HL-60 (cell line): ENCODE measurements at regions not wholly inside any gene's neighbourhood (a gene's known extent, or its start where the extent isn't known, plus 50 kb on each side); places are given as distances from the start of the nearest gene placed in this dataset.

Experiments
- DNase-seq, 2 experiments: peaks; one replicate each; pipeline ENCODE4 v3.0.0-alpha.2; 2010 to 2020; ENCODE audit warnings: low read depth in 1 of 2, low spot score in 1 of 2
- H3K27ac ChIP-seq: fragments of 250-450 bp; sonication (Bioruptor Pico); replicated peaks from 2 replicates; pipeline ENCODE4 v1.5.1; 2020; ENCODE audit warnings: mild to moderate bottlenecking, moderate library complexity
- H3K27me3 ChIP-seq: fragments of 250-450 bp; sonication (Bioruptor Pico); 2 replicates; pipeline ENCODE4 v1.5.1; 2021; ENCODE audit warnings: mild to moderate bottlenecking, moderate library complexity; ENCODE audit not compliant: insufficient read depth, poor library complexity, severe bottlenecking
- H3K4me3 ChIP-seq: replicated peaks from 2 replicates; pipeline ENCODE4 v1.5.1; 2011; ENCODE audit warnings: mild to moderate bottlenecking, control low read depth, low read length; ENCODE audit not compliant: insufficient read depth
- GABPA ChIP-seq: IDR thresholded peaks from 2 replicates; pipeline ENCODE4 v1.6.1; 2012; ENCODE audit warnings: low read depth
- POLR2AphosphoS5 ChIP-seq: IDR thresholded peaks from 2 replicates; pipeline ENCODE4 v1.6.1; 2012; ENCODE audit warnings: low read depth
- SPI1 ChIP-seq: IDR thresholded peaks from 2 replicates; pipeline ENCODE4 v1.6.1; 2012; ENCODE audit warnings: low read depth, mild to moderate bottlenecking, borderline replicate concordance
- TF ChIP-seq, protein P1 (sequence below): IDR thresholded peaks from one replicate; pipeline ENCODE4 v1.5.1; 2011; ENCODE audit warnings: low read length, control low read depth, inconsistent platforms; ENCODE audit not compliant: insufficient read depth
- TF ChIP-seq, protein P2 (sequence below): IDR thresholded peaks from 2 replicates; pipeline ENCODE4 v1.6.1; 2012; ENCODE audit warnings: low read depth; ENCODE audit not compliant: insufficient replicate concordance

- H3K27ac ChIP-seq, result no peak overlapping the region
- no peak overlapping the region for H3K4me3 ChIP-seq
- H3K27me3 ChIP-seq, result no peaks in the 10 kb centered on the region
- no peak for TF ChIP-seq POLR2AphosphoS5
- no peak for TF ChIP-seq SPI1
- TF ChIP-seq, protein P1, sequence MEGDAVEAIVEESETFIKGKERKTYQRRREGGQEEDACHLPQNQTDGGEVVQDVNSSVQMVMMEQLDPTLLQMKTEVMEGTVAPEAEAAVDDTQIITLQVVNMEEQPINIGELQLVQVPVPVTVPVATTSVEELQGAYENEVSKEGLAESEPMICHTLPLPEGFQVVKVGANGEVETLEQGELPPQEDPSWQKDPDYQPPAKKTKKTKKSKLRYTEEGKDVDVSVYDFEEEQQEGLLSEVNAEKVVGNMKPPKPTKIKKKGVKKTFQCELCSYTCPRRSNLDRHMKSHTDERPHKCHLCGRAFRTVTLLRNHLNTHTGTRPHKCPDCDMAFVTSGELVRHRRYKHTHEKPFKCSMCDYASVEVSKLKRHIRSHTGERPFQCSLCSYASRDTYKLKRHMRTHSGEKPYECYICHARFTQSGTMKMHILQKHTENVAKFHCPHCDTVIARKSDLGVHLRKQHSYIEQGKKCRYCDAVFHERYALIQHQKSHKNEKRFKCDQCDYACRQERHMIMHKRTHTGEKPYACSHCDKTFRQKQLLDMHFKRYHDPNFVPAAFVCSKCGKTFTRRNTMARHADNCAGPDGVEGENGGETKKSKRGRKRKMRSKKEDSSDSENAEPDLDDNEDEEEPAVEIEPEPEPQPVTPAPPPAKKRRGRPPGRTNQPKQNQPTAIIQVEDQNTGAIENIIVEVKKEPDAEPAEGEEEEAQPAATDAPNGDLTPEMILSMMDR, result no peak
- TF ChIP-seq, protein P2, sequence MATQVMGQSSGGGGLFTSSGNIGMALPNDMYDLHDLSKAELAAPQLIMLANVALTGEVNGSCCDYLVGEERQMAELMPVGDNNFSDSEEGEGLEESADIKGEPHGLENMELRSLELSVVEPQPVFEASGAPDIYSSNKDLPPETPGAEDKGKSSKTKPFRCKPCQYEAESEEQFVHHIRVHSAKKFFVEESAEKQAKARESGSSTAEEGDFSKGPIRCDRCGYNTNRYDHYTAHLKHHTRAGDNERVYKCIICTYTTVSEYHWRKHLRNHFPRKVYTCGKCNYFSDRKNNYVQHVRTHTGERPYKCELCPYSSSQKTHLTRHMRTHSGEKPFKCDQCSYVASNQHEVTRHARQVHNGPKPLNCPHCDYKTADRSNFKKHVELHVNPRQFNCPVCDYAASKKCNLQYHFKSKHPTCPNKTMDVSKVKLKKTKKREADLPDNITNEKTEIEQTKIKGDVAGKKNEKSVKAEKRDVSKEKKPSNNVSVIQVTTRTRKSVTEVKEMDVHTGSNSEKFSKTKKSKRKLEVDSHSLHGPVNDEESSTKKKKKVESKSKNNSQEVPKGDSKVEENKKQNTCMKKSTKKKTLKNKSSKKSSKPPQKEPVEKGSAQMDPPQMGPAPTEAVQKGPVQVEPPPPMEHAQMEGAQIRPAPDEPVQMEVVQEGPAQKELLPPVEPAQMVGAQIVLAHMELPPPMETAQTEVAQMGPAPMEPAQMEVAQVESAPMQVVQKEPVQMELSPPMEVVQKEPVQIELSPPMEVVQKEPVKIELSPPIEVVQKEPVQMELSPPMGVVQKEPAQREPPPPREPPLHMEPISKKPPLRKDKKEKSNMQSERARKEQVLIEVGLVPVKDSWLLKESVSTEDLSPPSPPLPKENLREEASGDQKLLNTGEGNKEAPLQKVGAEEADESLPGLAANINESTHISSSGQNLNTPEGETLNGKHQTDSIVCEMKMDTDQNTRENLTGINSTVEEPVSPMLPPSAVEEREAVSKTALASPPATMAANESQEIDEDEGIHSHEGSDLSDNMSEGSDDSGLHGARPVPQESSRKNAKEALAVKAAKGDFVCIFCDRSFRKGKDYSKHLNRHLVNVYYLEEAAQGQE, result no peak
- TF ChIP-seq GABPA, result no peak
- DNase-seq, result peak in 1 of 2 experiments; percentile 3
These were observed 197.4 kb upstream of the ZNF536 start for GRCh38 chr19:30174791-30175190.

DNA sequence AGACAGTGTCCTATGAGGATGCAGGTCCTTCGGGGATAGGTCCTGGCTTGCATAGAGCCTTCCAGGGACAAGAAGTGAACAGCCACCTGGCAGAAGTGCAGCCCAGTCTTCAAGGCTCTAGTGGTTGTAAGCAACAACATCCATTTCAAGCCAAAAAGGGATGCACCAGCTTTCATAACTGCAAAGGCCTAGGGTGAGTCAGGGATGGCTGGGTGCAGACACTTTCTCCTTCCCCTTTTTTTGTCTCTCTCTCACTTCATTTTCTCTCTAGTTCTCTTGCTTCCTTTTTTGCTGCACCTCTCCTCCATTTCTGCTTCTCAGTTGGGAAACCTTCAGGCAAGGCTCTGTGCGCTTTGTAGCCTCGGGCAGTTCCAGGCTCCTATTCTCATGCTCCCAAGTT is 196.2 kb upstream of the ZNF536 start:
- DNase-seq, result peak in 1 of 2 experiments; percentile 5
- TF ChIP-seq GABPA (no peak), POLR2AphosphoS5 (no peak), SPI1 (no peak)
- TF ChIP-seq, protein P2, result no peak
- TF ChIP-seq, protein P1, result no peak

GRCh38 chr19:30178721-30179402 is 193.3 kb upstream of the ZNF536 start:
- TF ChIP-seq GABPA (no peak), POLR2AphosphoS5 (no peak), SPI1 (no peak)
- TF ChIP-seq, protein P1, result no peak
- TF ChIP-seq, protein P2, result no peak
- H3K27me3 ChIP-seq, result no peaks in the 10 kb centered on the region
- no peak overlapping the region for H3K27ac ChIP-seq
- DNase-seq, result no peak
- H3K4me3 ChIP-seq, result no peak overlapping the region

More for the DNA sequence above, 196.2 kb upstream of the ZNF536 start:
- Histone ChIP-seq H3K27me3 (no peaks in the 10 kb centered on the region), H3K4me3 (no peak overlapping the region), H3K27ac (no peak overlapping the region)
